DMS153 treated with DMSO at 0.1 percent for 48 hours (cell line): ENCODE measurements at regions not wholly inside any gene's neighbourhood (a gene's known extent, or its start where the extent isn't known, plus 50 kb on each side); places are given as distances from the start of the nearest gene placed in this dataset.
"Not testable (repeated sequence)": the region's sequence is repeated elsewhere in the genome, so short reads cannot be mapped to it uniquely, and the experiment has no call there.

ENCODE experiments used
- DNase-seq: peaks from one replicate; lab custom pipeline; 2025; ENCODE audit not compliant: unreplicated experiment; lab: John Stamatoyannopoulos, UW

GRCh38 chr10:5268743-5269142, 72.1 kb downstream of the AKR1C4 start:
- no peak for DNase-seq

DNA sequence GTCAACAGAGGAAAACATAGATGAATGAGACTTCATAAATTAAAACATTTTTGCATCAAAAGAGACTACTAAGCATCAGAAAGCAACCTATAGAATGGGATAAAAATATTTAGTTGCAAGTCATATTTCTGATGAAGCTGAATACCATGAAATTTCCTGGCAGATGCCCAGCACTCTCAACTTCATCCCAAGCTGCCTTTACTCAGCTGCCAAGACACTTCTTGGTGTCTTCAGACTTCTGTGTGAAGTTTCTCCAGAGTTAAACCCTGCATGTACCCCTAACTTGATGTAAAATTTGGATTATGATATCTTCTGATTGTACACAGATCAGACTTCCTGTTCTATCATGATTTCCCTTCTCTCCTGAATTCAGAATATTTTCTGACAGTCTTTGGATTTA, 73.2 kb downstream of the AKR1C4 start:
- DNase-seq, result no peak

DNA sequence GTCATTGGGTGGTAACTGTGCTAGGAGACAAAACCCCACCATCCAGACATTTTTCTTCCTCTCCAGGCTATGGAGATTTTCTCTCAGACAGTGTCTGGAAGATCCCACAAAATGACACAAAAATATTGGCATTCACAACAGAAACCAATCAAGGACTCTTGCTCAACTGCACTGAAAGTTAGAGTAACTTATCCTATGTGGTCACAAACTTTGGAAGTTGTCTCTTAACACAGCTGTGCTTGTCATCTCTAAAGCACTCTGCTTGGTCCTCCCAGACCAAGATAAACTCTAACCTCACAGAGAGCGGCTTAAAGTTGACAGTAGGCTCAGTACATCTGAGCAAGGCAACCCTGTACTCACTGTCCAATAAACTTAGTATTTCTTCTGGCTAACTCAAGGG, 74.9 kb downstream of the AKR1C4 start:
- no peak for DNase-seq

DNA sequence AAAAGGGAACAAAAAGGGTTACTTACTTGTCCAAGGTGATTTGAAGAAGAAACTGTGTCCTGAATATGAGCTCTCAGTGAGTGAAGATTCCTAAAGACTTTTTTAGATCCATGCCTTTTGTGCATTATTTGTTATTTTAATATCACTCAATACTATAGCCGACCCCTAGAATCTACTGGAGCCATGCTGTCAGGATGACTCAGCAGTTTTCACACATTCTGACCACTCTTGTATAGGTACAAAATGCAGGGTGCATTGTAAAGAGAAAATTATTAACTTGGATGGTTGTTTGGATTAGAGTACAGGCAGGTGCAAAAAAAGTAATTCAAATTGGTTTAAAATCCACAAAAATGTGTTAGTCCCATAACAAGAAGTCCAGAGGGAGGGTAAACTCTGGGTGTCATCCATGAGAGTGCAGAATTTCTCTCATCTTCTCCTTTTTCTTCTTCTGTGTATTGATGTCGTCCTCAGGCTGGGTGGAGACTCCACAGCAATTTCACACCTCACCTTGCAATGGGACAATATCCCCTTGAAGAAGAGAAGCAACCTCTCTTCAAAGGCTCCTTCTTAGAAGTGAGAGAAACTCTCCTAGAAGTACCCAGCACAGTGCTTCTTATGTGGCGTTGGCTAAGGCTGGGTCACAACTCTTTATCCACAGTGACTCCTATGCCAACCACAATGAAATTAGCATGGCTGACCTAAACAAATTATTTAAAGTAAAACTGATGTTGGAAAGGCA, 75.6 kb downstream of the AKR1C4 start:
- DNase-seq, result no peak

- DNase-seq, result no peak
Observed at GRCh38 chr10:5274795-5275194, 78.2 kb downstream of the AKR1C4 start.

GRCh38 chr10:5281356-5281755, 83.4 kb upstream of the UCN3 start:
- DNase-seq, result no peak

- no peak for DNase-seq
Observed at GRCh38 chr10:5282137-5282536, 82.6 kb upstream of the UCN3 start.

DNA sequence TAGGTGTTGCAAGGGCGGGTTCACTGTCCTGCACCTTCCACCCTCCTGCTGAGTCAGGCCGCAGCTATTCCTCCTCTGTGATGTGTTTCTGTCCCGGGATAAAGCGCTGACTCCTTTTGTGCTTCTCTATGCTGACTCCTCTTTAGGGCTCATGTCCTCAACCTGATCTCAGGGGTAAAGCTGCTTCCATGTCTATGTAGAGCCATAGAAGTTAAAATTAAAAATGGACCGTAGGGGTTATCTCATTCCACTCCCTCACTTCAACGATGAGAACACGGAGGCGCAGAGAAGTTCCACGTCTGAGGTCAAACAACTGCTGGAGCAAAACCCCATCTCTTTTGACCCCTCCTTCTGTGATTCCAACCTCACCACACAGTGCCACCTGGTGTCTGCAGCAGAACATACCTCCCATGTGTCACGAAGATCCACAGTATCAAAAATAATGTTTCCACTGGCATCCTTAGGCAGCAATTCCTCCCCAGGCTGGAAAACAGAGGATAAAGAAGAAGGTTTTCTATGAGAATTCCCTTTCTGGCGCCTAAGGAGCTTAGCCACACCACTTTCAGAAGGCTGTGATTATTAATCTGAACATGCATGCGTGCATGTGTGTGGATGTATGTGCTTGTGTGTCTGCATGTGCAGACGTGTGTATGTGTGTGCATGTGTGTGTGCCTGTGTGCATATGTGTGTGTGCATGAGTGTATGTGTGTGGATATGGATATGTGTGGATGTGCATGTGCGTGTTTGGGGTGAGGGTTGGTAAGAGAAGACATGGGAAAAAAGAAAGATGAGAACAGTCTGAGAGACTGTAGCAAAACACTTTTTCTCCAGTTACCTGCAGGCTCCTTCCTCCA, 81.2 kb upstream of the UCN3 start:
- DNase-seq, result no peak

DNA sequence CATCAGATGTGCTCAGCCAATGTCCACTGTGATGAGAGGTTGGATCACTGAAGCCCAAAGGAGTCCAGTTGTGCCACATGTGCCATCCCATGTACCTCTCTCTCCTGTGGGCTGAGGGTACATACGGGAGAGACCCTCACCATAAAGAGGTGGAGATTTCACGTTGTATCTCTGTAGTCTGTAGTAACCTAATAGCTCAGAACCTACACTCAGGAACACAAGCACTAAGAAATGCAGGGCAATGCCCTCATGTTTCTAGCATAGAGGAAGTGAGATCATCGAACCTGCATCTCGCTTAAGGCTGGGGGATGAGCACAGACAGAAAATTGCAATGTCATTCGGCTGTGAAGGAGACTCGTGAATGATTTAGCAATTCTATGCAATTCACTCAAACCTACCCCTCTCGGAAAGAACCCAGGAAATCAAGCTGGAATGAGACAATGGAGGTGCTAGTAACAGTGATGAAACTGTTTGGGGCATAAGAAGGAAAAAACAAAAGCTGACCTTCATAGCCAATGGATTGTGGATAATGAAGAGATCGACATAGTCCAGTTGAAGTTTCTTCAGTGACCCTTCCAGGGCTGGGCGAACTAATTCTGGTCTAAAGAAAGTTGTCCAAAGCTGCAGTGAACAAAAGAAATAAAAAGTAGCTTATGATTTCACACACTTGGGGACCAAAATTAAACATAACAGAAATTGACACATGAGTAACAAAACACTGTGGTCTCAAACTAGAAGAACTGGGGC, 80.3 kb upstream of the UCN3 start:
- DNase-seq, result no peak

- DNase-seq, result no peak
Observed at GRCh38 chr10:5285186-5285585, 79.6 kb upstream of the UCN3 start.

DNA sequence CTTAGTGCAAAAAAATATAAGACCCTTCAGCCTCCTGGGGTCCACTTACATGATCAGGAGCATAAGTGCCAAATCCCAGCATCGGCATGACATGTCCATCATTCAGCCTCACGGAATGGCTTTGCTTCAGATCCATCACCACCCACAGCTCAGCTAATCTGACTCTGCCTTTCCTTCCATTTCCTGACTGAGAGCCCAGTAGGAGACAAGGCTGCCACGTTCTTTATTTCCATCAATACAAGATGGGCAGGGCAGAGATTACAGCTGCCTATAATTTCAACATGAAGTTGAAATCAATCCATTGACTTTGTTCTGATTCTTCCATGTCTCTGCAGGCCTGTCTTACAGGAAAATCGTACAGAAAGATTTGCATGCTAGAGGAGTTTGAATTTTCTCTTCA, 76.4 kb upstream of the UCN3 start:
- no peak for DNase-seq

GRCh38 chr10:5289228-5289627, 75.5 kb upstream of the UCN3 start:
- DNase-seq, result not testable (repeated sequence)

GRCh38 chr10:5291501-5292195, 73.1 kb upstream of the UCN3 start:
- peak; percentile 26 for DNase-seq

DNA sequence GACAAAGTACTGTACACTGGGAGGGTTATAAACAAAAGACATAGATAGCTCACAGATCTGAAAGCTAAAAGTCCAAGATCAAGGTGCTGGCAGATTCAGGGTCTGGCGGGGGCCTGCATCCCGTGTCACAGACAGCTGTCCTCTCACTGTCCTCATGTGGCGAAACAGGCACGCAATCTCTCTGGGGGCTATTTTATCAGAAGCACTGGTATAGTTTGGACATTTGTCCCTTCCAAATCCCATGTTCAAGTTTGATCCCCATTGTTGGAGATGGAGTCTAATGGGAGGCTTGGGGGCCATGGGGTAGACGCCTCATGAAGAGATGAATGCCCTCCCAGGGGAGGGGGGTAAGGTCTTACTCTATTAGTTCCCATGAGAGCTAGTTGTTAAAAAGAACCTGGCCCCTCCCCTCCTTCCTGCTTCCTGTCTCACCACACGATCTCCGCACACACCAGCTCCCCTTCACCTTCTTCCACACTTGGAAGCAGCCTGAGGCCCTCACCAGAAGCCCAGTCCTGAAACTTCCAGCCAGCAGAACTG, 72.5 kb upstream of the UCN3 start:
- peak; percentile 3 for DNase-seq

DNA sequence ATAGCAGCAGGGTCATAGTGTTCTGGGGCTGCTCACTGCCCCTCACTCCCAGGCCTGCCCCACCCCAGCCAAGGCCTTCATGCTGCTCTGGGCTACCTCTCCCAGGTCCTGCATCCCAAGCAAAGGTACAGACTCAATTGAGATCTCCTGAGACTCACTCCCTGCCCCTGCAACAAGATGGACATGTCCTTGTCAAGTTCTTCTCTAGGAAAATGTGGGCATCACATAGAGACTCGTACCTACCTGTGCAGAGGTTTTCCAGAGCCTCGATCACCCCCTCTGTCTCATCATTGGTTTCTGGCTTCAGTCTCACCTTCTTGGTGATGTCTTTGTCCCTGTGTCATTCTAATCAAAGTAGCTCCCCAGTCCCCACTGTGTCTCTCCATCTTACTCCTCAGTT, 71.8 kb upstream of the UCN3 start:
- not testable (repeated sequence) for DNase-seq

GRCh38 chr10:5293691-5294550, 70.8 kb upstream of the UCN3 start:
- peak; percentile 43 for DNase-seq

DNA sequence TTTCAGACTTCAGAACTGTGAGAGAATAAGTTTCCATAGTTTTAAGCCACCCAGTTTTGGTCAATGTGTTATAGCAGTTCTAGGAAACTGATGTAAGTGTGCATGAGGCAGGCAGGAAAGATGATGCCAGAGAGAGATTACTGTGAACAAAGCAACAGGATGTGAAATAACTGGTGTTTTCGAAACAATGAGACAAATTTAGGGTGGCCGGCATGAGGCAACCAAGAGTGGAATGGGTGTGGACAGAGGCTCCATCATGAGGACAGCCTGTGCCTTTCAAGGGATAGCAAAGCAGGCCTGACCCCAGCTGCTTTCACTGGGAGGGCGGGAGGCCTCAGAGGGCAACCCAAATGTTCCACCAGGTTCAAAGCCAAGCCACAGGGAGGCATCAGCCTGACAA, 67.3 kb upstream of the UCN3 start:
- no peak for DNase-seq

DNA sequence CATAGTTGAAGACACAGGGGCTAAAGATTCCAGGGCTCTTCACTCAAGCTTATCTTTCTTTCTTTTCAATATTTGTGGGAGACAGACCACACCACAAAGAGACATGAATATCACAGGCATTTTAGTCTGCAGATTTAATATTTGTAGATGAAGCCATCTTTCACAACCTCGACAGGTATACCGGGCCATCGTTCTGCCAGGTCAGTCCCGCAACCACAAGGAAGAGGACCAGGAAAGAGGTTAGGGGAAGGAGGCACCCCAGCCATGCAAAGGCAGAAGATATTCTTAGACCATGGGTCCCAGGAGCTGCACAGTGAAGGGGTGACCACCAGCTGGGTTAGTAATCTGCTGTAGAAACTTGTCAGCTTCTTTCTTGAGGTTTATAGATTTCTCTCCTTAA, 66.8 kb upstream of the UCN3 start:
- DNase-seq, result no peak

DNA sequence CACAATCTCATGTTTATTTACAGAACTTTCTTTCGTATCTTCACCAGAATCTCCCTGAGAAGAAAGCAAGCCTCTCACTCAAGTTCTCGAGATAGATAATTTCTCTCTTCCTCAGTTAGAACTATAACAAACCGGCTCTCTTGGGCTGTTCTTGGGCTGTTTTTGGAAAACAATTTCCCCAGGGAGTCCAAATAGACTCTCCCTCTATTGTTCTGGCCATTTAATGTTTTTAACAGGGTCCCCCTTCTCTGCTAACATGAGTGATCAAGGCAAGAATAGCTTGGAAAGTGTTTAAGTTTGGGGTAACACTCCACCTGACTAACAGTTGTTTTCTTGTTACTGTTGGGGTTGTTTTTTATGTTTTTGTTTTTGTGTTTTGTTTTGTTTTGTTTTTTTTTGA, 64.8 kb upstream of the UCN3 start:
- no peak for DNase-seq

DNA sequence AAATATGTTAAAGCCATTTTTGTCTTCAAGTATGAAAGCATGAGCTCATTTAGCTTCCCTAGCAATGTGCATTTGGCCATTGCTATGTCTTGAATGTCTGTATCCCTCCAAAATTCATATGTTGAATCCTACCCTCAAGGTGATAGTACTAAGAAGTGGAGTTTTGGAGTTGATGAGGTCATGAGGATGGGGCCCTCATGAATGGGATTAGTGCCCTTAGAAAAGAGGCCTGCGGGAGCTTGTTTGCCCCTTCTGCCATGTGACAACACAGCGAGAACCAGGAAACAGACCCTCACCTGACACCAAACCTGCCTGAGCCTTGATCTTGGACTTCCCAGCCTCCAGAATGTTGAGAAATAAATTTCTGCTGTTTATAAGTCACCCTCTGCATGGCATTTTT, 61.3 kb upstream of the UCN3 start:
- no peak for DNase-seq
